Adipose tissue (tissue), 3 donors: ENCODE measurements at regions not wholly inside any gene's neighbourhood (a gene's known extent, or its start where the extent isn't known, plus 50 kb on each side); places are given as distances from the start of the nearest gene placed in this dataset.
"Not testable (repeated sequence)": the region's sequence is repeated elsewhere in the genome, so short reads cannot be mapped to it uniquely, and the experiment has no call there.

Experiments
- H3K27ac ChIP-seq: one replicate; pipeline ENCODE4 v1.5.1; 2013; ENCODE audit warnings: low read depth, low read length
- WGBS, 3 donors: extraction: QIAGEN DNeasy Blood & Tissue Kit; methylation state at CpG; one replicate each; pipeline ENCODE4 v1.1.7; 2013; 5-methylcytosine and 5-hydroxymethylcytosine counted together
- donor health status: healthy with polysubstance abuse.
- donor health status: Bipolar disorder and iron deficiency.
- donor health status: healthy.

DNA sequence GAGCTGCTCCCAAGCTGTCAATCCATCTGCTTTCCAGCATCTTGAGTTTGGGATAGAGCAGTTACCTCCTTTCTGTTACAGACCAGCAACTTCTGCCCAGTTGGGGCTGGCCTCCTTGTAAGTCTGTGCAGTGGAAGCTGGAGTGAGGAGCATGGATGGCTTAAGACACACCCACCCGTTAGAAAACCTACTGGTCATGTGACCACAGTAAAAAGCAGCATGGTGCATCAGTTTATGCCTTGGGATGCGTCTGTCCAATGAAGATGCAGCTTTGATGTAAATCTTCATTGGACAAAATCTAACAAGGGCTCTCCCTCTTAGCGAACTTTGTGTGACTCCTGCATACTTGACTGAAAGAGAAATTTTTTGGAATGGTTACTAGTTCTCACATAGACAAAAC lies 453.5 kb downstream of the TYW1 start:
- WGBS, 3 donors: 68 to 75% (median 71%) methylated on average over 3 of the region's 3 CpGs
- H3K27ac ChIP-seq: no peak overlapping the region

DNA sequence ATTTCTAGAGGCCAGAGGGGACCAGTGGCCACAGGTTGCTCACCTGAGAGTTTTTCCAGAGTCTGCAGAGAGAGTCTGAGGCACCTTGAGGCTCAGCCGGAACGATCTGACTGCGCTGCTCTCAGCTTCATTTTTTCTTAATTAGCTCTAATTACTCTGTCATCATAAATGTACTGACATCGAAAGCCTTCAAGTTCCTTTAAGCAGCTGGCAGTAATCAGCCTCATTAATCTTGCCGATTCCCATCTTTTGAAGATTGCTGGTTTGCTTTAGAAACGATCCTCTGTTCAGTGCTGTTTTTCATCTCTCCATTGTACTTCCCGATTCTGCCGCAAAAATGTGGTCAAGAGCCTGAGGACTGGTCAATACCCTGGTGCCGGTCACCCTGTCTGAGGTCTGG lies 454.7 kb downstream of the TYW1 start:
- WGBS, 3 donors: 54 to 80% (median 80%) methylated on average over 9 of the region's 9 CpGs
- no peak overlapping the region for H3K27ac ChIP-seq

DNA sequence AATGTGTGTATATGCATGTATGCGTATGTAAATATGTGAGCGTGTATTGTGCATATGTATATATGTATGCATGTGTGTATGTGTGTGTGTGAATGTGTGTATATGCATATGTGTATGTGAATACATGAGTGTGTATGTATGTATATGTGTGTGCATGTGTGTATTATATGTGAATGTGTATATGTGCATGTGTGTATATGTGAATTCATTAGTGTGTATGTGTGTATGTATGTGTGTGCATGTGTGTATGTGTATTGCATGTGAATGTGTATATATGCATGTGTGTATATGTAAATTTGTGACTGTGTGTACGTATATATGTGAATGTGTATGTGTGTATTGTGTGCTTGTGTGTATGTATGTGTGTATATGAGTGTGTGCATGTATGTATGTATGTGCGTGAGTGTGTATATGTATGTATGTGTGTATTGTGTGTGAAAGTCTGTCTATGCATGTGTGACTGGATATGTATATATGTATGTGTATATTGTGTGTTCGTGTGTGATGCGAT lies 455.9 kb downstream of the TYW1 start:
- WGBS, 3 donors: 87 to 99% (median 95%) methylated on average over 6 of the region's 6 CpGs
- no peak overlapping the region for H3K27ac ChIP-seq

DNA sequence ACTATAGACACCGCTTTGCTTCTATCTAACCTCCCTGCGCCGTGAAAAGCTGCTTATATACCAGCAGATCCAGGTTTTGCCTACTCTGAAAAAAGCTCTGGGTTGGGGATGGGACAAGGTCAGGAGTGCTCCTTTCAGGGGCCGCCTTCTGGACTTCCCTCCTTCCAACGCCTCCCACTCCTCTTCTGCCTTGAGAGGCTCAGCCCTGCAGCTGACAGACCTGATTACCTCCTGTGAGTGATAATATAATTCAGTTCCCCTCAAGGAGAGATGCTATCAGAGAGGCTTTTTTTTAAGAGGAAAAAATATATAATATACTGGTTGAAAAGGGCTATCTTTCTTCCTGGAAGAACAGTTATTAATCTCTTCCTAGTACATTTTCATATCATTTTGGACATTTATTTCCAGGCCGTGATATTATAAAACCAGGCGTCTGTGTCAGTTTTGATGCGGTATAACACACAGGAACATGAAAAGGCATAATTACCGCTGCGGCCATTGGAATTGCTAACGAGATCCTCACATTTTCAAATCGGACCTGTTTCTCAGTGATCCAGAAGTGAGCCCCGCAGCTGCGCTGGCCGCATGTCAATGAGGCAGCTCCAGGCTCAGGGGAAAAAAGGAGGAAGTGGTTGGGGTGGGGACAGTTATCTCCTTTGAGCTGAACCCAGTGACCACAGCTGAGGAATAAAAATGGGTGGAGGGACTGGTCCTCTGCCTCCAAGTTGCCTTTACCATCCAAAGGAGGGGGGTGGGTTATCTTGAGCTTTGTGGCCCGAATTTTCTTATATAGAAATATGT lies 457.1 kb downstream of the TYW1 start:
- H3K27ac ChIP-seq: no peak overlapping the region
- 51 to 67% (median 58%) methylated on average over 16 of the region's 16 CpGs for WGBS, 3 donors

DNA sequence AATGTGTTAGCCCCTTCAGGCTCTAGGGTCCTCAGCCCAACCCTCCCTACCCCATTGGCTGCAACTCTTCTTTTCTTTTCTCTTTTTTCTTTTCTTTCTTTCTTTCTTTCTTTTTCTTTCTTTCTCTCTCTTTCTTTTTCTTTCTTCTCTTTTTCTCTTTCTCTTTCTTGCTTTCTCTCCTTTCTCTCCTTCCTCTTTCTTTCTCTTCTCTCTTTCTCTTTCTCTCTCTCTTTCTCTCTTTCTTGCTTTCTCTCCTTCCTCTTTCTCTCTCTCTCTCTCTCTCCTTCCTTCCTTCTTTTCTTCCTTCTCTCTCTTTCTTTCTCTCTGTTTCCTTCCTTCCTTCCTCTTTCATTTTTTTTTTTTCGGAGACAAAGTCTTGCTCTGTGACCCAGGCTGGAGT lies 458.9 kb downstream of the TYW1 start:
- no peak overlapping the region for H3K27ac ChIP-seq
- WGBS, 3 donors: 63 to 88% (median 72%) methylated on average over 1 of the region's 1 CpG

DNA sequence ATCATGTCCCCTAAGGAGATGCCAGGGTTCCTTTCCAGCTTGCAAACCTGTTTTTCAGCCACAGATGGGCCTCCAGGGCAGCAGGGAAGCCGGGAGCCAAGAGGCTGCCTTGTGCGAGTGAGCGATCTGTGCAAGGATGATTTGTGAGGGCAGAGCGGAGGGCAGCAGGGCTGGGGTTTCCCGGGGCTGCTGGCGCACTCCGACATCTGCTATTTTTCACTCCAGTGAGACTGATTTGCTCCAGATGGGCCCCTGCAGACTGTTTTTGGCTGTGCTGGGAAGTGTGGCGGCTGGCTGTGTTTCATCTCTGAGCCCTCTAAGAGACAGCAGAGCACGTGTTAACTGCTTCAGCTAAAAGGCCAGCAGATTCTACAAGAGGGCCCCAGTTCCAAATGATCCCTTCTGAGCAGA lies 466.2 kb downstream of the TYW1 start:
- H3K27ac ChIP-seq: no peak overlapping the region
- WGBS, 3 donors: 18 to 27% (median 18%) methylated on average over 9 of the region's 9 CpGs

DNA sequence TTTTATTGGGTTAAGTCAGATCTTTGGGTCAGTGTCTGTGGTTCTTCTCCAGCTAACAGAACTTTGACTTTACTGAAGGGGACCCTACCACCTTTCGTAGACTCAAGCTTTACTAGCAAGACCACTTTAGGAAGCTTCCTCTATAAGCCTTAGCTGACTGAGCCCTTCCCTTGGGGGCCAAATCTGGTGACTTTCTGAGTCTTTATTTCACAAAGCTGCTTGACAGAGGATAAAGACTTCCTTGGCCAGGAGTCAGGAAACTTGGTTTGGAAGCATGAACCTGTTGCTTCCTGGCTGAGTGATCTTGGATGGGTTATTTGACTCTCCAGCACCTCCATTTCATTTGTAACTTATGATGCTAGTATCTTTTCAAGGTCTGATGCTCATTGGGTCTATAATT lies 466.7 kb downstream of the TYW1 start:
- no peak overlapping the region for H3K27ac ChIP-seq
- 74 to 92% (median 86%) methylated on average over 1 of the region's 1 CpG for WGBS, 3 donors

DNA sequence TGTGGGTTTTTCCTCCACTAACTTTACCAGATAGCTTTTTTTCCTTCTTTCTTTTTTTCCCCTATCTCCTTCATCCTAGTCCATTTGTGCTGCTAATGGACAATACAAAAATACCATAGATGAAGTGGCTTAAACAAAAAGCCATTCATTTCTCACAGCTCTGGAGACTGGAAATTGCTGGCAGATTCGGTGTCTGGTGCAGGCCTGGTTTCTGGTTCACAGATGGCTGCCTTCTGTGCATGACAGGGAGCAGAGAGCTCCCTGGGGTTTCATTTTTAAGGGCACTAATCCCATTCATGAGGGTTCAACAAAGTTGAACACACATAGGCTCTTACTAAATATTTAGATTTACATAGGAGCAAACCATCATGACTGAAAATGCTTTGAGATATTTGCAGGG lies 467.4 kb downstream of the TYW1 start:
- 69 to 81% (median 70%) methylated on average over 1 of the region's 1 CpG for WGBS, 3 donors
- H3K27ac ChIP-seq: no peak overlapping the region

DNA sequence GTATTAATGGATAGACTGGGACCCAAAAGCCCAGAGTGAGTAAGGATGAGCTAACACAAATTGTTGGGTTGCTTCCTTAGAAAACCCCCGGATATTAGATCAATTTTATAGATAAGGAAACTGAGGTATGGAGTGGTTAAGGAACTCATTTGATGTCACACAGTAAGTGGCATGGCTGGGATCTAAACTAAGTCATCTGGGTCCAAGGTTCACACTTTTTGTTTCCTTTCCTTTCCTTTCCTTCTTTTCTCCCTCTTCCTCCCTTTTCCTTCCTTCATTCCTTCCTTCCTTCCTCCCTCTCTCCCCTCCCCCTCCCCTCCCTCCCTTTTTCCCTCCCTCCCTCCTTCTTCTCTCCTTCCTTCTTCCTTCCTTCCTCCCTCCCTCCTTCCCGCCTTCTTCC lies 469.5 kb downstream of the TYW1 start:
- 73 to 78% (median 76%) methylated on average over 2 of the region's 2 CpGs for WGBS, 3 donors
- no peak overlapping the region for H3K27ac ChIP-seq

DNA sequence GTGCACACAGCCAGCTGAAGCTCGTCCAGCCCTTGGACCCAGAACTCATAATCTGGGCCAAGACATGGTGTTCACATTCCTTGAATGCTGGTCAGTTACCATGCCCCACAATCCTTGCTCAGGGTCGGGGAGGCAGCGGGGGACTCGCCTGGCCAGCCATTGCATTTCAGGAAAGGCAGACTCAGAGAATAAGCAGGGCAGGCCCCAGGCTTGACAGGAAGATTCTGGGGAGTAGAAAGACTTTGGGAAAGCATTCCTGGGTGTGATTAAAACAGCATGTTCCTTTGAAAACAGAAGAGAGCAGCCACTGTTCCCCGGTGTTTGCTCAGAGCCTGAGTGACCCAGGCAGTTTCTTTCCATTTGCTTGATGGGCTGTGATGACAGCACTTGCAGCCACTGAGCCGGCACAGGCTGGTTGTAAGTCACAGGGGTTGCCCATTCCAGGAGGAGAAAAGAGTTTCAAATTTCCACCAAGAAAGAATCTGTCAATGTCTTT lies 473.7 kb downstream of the TYW1 start:
- 25 to 51% (median 46%) methylated on average over 6 of the region's 6 CpGs for WGBS, 3 donors
- H3K27ac ChIP-seq: no peak overlapping the region

DNA sequence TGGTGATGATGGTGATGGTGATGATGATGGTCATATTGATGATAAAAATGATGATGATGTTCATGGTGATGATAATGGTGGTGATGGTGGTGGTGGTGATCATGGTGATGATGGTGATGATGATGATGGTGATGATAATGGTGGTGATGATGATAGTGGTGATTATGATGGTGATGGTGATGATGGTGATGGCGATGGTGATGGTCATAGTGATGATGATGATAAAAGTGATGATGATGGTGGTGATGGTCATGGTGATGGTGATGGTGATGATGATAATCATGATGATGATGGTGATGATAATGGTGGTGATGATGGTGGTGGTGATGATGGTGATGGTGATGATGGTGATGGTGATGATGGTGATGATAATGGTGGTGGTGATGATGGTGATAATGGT lies 478.7 kb downstream of the TYW1 start:
- H3K27ac ChIP-seq: no peak overlapping the region
- WGBS, 3 donors: 93 to 100% (median 95%) methylated on average over 1 of the region's 1 CpG

DNA sequence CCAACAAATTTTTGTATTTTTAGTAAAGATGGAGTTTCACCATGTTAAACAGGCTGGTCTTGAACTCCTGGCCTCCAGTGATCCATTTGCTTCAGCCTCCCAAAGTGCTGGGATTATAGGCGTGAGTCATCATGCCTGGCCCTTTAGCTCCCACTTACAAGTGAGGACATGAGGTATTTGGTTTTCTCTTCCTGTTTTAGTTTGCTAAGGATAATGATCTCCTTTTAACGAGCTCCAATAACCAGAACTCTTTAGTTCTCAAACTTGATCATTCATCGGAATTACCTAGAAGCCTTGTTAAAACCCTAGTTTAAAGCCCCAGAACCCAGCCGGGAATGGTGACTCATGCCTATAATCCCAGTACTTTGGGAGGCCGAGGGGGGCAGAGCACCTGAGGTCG lies 481.4 kb downstream of the TYW1 start:
- no peak overlapping the region for H3K27ac ChIP-seq
- 76 to 83% (median 82%) methylated on average over 6 of the region's 6 CpGs for WGBS, 3 donors

DNA sequence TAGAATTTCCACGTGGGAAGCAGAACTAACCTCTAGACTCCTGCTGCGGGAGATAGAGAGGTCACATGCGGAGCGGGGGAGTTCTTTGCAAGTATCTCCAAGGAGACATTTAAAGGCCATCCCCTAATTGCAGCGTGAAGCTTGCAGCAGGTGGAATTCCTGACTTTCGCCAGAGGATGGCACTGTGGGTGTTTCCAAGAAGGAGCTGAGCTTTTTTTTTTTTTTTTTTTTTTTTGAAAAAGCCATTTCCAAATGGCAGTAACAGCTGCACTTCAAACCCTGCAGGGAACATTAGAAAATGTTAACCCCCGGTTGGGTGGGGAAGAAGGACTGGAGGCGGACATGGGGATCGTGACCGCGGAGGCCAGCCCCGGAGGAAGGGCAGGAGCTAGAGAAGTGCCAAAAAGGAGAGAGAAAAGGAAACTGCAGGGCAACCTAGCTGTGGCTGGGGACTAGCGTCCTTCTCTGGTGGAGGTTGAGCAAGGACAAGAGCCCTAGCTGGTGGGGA lies 487.7 kb downstream of the TYW1 start:
- H3K27ac ChIP-seq: no peak overlapping the region
- 0 to 3% (median 1%) methylated on average over 13 of the region's 13 CpGs for WGBS, 3 donors

DNA sequence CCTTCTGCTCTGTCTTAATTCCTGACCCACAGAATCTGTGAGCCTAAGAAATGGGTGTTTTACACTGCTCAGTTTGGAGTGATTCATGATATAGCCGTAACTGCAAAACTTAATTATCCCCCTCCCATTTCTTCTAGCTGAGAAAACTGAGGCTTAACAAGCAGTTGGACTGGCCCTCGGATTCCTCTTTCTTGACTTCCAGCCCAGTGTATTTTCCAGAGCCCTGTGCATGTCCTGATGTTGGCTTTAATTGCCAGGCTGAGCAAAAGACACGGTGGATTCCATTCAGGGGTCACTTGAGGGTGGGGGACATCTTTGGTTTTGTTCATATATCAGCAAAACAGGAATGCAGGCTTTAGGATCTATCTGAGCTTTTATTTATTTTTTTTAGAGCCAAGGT lies 489.8 kb downstream of the TYW1 start:
- no peak overlapping the region for H3K27ac ChIP-seq
- WGBS, 3 donors: 67 to 73% (median 68%) methylated on average over 3 of the region's 3 CpGs

DNA sequence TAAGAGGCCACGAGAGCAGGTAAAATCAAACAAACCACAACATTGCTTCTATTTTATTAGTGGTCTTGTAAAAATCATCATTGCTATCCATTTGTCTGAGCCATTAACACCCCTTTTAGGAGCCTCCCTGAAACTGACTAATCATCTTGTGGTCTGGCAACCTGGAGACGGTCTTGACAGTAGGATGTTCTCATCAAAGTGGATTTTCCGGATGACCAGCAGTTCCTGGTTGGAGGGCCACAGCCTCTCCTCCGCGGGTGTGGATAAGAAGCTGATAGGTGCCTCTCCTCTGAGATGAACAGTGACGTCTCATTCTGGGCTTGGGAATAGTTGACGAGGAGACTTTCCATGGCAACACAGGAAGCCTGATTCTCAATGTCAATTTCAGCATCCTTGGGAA lies 490.7 kb downstream of the TYW1 start:
- 74 to 84% (median 74%) methylated on average over 7 of the region's 7 CpGs for WGBS, 3 donors
- H3K27ac ChIP-seq: no peak overlapping the region

DNA sequence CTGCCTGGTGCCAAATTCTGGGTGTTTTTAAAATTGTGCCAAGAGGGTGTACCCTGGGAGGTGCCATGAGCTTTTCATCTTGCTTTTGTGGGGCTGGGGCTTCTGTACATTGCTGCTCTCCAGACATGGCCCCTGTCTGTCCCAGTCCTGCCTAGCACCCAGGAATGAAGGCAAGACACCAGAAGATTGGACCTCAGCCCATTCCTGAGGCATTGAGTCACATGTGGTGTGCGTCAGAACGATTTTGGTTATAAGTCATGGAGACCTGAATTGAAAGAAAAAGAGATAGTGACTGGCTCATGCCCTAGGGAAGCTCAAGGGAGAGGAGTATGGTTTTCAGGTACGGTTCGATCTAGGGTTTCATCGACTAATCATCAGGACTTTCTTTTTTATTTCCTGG lies 493.2 kb downstream of the TYW1 start:
- WGBS, 3 donors: 89 to 94% (median 92%) methylated on average over 5 of the region's 5 CpGs
- no peak overlapping the region for H3K27ac ChIP-seq

DNA sequence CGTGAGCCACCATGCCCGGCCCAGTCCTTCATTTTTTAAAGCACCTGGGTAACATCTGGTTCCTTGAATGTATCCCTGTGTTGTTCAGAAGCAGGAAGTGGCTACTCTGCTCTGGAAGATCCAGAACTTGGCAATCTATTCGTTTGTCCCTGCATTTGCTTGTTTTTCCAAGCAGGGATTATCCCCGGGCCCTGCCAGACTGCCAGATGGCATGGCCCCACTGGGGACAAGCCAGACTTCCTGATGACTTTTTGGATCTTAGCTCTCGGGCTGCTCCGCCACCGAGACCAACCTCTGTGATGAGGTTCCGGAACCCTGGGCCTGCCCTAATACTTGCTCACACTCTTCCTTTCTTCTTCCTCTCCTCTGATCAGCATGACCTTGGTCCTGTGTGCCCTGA lies 496.7 kb downstream of the TYW1 start:
- WGBS, 3 donors: 74 to 77% (median 75%) methylated on average over 8 of the region's 8 CpGs
- H3K27ac ChIP-seq: no peak overlapping the region

DNA sequence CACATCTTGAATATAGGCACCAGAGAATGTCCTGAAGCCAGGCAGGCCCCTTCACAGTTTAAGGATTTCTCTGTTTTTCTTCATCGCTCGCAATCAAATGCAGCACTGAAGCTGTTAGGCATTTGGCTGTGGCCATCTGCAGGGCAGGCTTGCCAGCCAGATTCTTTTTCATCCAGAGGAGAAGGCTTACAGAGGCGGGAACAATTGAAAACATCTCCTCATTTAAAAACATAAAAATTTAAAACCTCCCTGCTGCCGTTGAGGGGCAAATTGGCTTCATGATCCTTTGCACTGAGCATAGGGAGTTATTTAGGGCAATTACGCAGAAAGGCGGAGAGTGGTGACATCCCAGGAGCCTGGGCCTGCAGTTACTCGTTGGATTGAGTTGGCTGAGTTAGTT lies 500.0 kb downstream of the TYW1 start:
- H3K27ac ChIP-seq: no peak overlapping the region
- 72 to 83% (median 73%) methylated on average over 7 of the region's 7 CpGs for WGBS, 3 donors

DNA sequence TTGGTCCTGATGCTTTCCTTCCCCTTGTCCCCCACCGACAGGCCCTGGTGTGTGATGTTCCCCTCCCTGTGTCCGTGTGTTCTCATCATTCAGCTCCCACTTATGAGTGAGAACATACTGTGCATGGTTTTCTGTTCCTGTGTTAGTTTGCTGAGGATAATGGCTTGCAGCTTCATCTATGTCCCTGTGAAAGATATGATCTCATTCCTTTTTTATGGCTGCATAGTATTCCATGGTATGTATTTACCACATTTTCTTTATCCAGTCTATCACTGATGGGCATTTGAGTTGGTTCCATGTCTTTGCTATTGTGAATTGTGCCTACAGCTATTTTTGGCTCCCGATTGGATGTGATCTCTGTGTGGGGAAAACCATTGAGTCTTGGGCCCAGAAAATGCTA lies 501.3 kb downstream of the TYW1 start:
- 68 to 95% (median 73%) methylated on average over 3 of the region's 3 CpGs for WGBS, 3 donors
- H3K27ac ChIP-seq: not testable (repeated sequence)

DNA sequence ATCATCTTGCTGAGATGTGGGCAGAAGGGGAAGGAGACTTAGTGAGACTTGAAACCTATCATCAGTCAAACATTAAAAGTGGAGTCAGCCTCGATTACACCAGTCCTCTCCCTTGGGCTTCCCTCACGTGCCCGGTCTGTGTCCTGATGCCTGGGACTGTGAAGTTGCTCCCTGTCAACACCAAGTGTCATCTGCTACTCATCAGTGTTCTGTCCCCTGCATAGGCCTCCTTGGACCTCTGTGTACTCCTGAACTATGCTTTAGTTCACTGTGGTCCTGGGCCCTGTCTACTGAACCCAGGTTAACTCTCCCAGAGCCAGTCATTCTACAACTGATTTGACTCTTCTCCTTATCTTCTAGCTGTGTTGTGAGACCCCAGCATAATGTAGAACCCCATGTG lies 506.3 kb downstream of the TYW1 start:
- WGBS, 3 donors: 56 to 63% (median 60%) methylated on average over 3 of the region's 3 CpGs
- H3K27ac ChIP-seq: no peak overlapping the region
